H9 (cell line): ENCODE measurements at regions not wholly inside any gene's neighbourhood (a gene's known extent, or its start where the extent isn't known, plus 50 kb on each side); places are given as distances from the start of the nearest gene placed in this dataset.

Experiments used
- DNase-seq: peaks from one replicate; pipeline ENCODE4 v3.0.0-alpha.2; 2017
- H2AFZ ChIP-seq: one replicate; pipeline ENCODE4 v1.6.1; 2013; ENCODE audit warnings: mild to moderate bottlenecking, low read length, control low read depth, moderate library complexity
- H2AK5ac ChIP-seq: 2 replicates; pipeline ENCODE4 v1.6.1; 2013; ENCODE audit warnings: low read length, control low read depth, mixed read lengths; ENCODE audit not compliant: insufficient read length
- H2BK120ac ChIP-seq: one replicate; pipeline ENCODE4 v1.6.1; 2013; ENCODE audit warnings: low read depth, mild to moderate bottlenecking, low read length, control low read depth, inconsistent platforms; ENCODE audit not compliant: poor library complexity, severe bottlenecking
- H2BK12ac ChIP-seq: 2 replicates; pipeline ENCODE4 v1.6.1; 2013; ENCODE audit warnings: low read length, control low read depth, mixed read lengths, low read depth; ENCODE audit not compliant: insufficient read length
- H2BK15ac ChIP-seq: 2 replicates; pipeline ENCODE4 v1.6.1; 2013; ENCODE audit warnings: low read depth, low read length, control low read depth
- H2BK20ac ChIP-seq: one replicate; pipeline ENCODE4 v1.6.1; 2013; ENCODE audit warnings: low read depth, mild to moderate bottlenecking, low read length, control low read depth, inconsistent platforms; ENCODE audit not compliant: poor library complexity, severe bottlenecking
- H2BK5ac ChIP-seq: 2 replicates; pipeline ENCODE4 v1.6.1; 2013; ENCODE audit warnings: low read length, control low read depth, mixed read lengths; ENCODE audit not compliant: insufficient read length
- H3K14ac ChIP-seq: 2 replicates; pipeline ENCODE4 v1.6.1; 2013; ENCODE audit warnings: low read length, control low read depth; ENCODE audit not compliant: insufficient read depth
- H3K18ac ChIP-seq: 2 replicates; pipeline ENCODE4 v1.6.1; 2013; ENCODE audit warnings: low read depth, mild to moderate bottlenecking, mixed read lengths, low read length, control low read depth; ENCODE audit not compliant: insufficient read length
- H3K23ac ChIP-seq: 2 replicates; pipeline ENCODE4 v1.6.1; 2013; ENCODE audit warnings: low read length, control low read depth, mixed read lengths, low read depth; ENCODE audit not compliant: insufficient read length
- H3K23me2 ChIP-seq: 2 replicates; pipeline ENCODE4 v1.6.1; 2013; ENCODE audit warnings: low read depth, mild to moderate bottlenecking, mixed read lengths, low read length, control low read depth; ENCODE audit not compliant: insufficient read length, poor library complexity, severe bottlenecking
- H3K27ac ChIP-seq: 2 replicates; pipeline ENCODE4 v1.5.1; 2013; ENCODE audit warnings: low read length, control low read depth, mixed read lengths, low read depth; ENCODE audit not compliant: insufficient read length
- H3K27me3 ChIP-seq: 2 replicates; pipeline ENCODE4 v1.6.1; 2013; ENCODE audit warnings: low read length, control low read depth, inconsistent platforms; ENCODE audit not compliant: insufficient read depth
- H3K4ac ChIP-seq: 2 replicates; pipeline ENCODE4 v1.6.1; 2013; ENCODE audit warnings: low read depth, mild to moderate bottlenecking, control low read depth, inconsistent platforms, low read length, moderate library complexity
- H3K4me1 ChIP-seq: 2 replicates; pipeline ENCODE4 v1.6.1; 2013; ENCODE audit warnings: low read length, control low read depth, inconsistent platforms; ENCODE audit not compliant: insufficient read depth
- H3K4me2 ChIP-seq: 2 replicates; pipeline ENCODE4 v1.6.1; 2013; ENCODE audit warnings: low read length, control low read depth, mixed read lengths; ENCODE audit not compliant: insufficient read length, insufficient read depth
- H3K56ac ChIP-seq: 2 replicates; pipeline ENCODE4 v1.6.1; 2013; ENCODE audit warnings: low read depth, mild to moderate bottlenecking, mixed read lengths, low read length, control low read depth; ENCODE audit not compliant: insufficient read length
- H3K79me1 ChIP-seq: 2 replicates; pipeline ENCODE4 v1.6.1; 2013; ENCODE audit warnings: low read depth, mild to moderate bottlenecking, moderate library complexity, low read length, control low read depth, inconsistent platforms; ENCODE audit not compliant: insufficient read depth, poor library complexity, severe bottlenecking
- H3K79me2 ChIP-seq: 2 replicates; pipeline ENCODE4 v1.6.1; 2013; ENCODE audit warnings: low read length, control low read depth, inconsistent platforms; ENCODE audit not compliant: insufficient read depth
- H3K9ac ChIP-seq: 2 replicates; pipeline ENCODE4 v1.6.1; 2013; ENCODE audit warnings: low read length, control low read depth, mixed read lengths; ENCODE audit not compliant: insufficient read length; ENCODE audit errors: extremely low read depth
- H3K9me3 ChIP-seq: one replicate; pipeline ENCODE4 v1.6.1; 2013; ENCODE audit warnings: low read depth, low read length, inconsistent platforms; ENCODE audit not compliant: control insufficient read depth
- H3T11ph ChIP-seq: one replicate; pipeline ENCODE4 v1.6.1; 2013; ENCODE audit warnings: mild to moderate bottlenecking, low read length, control low read depth, inconsistent platforms
- H4K20me1 ChIP-seq: one replicate; pipeline ENCODE4 v1.6.1; 2013; ENCODE audit not compliant: control insufficient read depth, insufficient read length, insufficient read depth
- H4K5ac ChIP-seq: 2 replicates; pipeline ENCODE4 v1.6.1; 2013; ENCODE audit warnings: low read depth, mild to moderate bottlenecking, mixed read lengths, low read length, control low read depth; ENCODE audit not compliant: insufficient read length
- H4K8ac ChIP-seq: replicated peaks from 2 replicates; pipeline ENCODE4 v1.6.1; 2013; ENCODE audit warnings: low read length, control low read depth, mixed read lengths, low read depth; ENCODE audit not compliant: insufficient read length
- H4K91ac ChIP-seq: 2 replicates; pipeline ENCODE4 v1.6.1; 2013; ENCODE audit warnings: low read depth, mild to moderate bottlenecking, moderate library complexity, mixed read lengths, low read length, control low read depth; ENCODE audit not compliant: insufficient read length
- H3K27ac Mint-ChIP-seq, 3 experiments: 2 replicates in 2 of 3; 3 replicates in 1 of 3; pipeline ENCODE4 v1.8.0; 2020 to 2021; ENCODE audit warnings: mixed read lengths in 3 of 3, mild to moderate bottlenecking in 1 of 3, moderate library complexity in 1 of 3
- H3K27me3 Mint-ChIP-seq: 2 replicates; pipeline ENCODE4 v1.8.0; 2021; ENCODE audit warnings: low read depth, mild to moderate bottlenecking, moderate library complexity, mixed read lengths
- H3K36me3 Mint-ChIP-seq, 3 experiments: 2 replicates in 2 of 3; 3 replicates in 1 of 3; pipeline ENCODE4 v1.8.0; 2020 to 2021; ENCODE audit warnings: low read depth in 3 of 3, mixed read lengths in 3 of 3; ENCODE audit not compliant: insufficient read depth in 1 of 3
- H3K4me1 Mint-ChIP-seq, 2 experiments: 2 replicates each; pipeline ENCODE4 v1.8.0; 2020; ENCODE audit warnings: mixed read lengths in 2 of 2
- H3K4me3 Mint-ChIP-seq, 2 experiments: 2 replicates in 1 of 2; 3 replicates in 1 of 2; pipeline ENCODE4 v1.8.0; 2020 to 2021; ENCODE audit warnings: mild to moderate bottlenecking in 2 of 2, mixed read lengths in 2 of 2, moderate library complexity in 1 of 2
- H3K9me3 Mint-ChIP-seq, 2 experiments: 2 replicates in 1 of 2; 3 replicates in 1 of 2; pipeline ENCODE4 v1.8.0; 2020; ENCODE audit warnings: mild to moderate bottlenecking in 2 of 2, mixed read lengths in 2 of 2, moderate library complexity in 1 of 2
- WGBS: extraction: QIAGEN DNeasy Blood & Tissue Kit; methylation state at CpG from one replicate; pipeline ENCODE4 v1.1.7; 2013; ENCODE audit warnings: missing lambda C conversion rate, low lambda C conversion rate, mixed read lengths; ENCODE audit not compliant: insufficient read length; ENCODE audit errors: extremely low coverage; 5-methylcytosine and 5-hydroxymethylcytosine counted together
- TF ChIP-seq, protein P1 (sequence below): fragments of 200-600 bp; sonication (generic); conservative IDR thresholded peaks from 3 replicates; pipeline ENCODE4 v1.8.0; 2021; ENCODE audit warnings: antibody characterized with exemption, mild to moderate bottlenecking

DNA sequence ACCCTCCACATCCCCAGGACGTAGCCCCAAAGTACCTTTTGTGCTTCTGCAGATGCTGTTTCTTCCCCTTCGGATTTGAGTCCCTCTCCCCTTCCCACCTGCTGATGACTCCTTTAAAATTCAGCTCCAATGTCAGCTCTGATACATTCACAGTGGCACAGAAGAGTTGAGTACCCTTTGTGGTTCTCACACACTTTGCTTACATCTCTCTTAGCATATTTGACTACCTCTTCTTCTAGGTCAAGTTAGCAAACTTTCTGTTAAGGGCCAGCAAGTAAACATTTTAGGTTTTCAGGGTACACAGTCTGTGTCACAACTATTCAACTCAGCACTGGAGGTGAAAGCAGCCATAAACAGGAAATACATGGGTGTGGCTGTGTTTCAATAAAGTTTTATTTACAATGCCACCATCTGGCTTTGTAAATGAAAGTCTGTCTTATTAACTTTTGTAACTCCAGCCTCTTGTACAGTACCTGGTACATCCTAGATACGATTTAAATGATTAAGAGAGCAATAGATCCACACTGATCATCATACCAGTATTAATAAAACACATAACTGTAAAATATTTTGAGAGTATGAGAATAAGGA lies 161.7 kb downstream of the SOX9 start:
- Histone ChIP-seq H3T11ph (no peak overlapping the region), H2AK5ac (no peak overlapping the region), H2BK20ac (no peak overlapping the region), H4K8ac (no peak overlapping the region), H2BK15ac (no peak overlapping the region), H3K79me2 (no peaks in the 10 kb centered on the region), H3K9ac (no peak overlapping the region), H3K4ac (no peak overlapping the region), H3K79me1 (no peaks in the 10 kb centered on the region), H3K14ac (no peak overlapping the region), H4K20me1 (no peaks in the 10 kb centered on the region), H3K9me3 (no peaks in the 10 kb centered on the region), H3K23ac (no peak overlapping the region), H2BK120ac (no peak overlapping the region), H3K4me1 (no peaks in the 10 kb centered on the region), H2BK12ac (no peak overlapping the region), H3K27ac (no peak overlapping the region), H3K4me2 (no peak overlapping the region), H2BK5ac (no peak overlapping the region), H3K23me2 (no peaks in the 10 kb centered on the region), H2AFZ (no peak overlapping the region), H3K56ac (no peak overlapping the region), H3K18ac (no peak overlapping the region), H4K91ac (no peak overlapping the region), H4K5ac (no peak overlapping the region), H3K27me3 (no peaks in the 10 kb centered on the region)
- Mint-ChIP-seq H3K9me3 (no peaks in the 10 kb centered on the region), H3K4me3 (no peak overlapping the region), H3K27me3 (no peaks in the 10 kb centered on the region), H3K36me3 (no peaks in the 10 kb centered on the region), H3K27ac (no peak overlapping the region), H3K4me1 (peaks cover 6 to 12% of the 10 kb centered on the region in 2 experiments; a peak in 3 of 4 replicates)
- TF ChIP-seq, protein P1, sequence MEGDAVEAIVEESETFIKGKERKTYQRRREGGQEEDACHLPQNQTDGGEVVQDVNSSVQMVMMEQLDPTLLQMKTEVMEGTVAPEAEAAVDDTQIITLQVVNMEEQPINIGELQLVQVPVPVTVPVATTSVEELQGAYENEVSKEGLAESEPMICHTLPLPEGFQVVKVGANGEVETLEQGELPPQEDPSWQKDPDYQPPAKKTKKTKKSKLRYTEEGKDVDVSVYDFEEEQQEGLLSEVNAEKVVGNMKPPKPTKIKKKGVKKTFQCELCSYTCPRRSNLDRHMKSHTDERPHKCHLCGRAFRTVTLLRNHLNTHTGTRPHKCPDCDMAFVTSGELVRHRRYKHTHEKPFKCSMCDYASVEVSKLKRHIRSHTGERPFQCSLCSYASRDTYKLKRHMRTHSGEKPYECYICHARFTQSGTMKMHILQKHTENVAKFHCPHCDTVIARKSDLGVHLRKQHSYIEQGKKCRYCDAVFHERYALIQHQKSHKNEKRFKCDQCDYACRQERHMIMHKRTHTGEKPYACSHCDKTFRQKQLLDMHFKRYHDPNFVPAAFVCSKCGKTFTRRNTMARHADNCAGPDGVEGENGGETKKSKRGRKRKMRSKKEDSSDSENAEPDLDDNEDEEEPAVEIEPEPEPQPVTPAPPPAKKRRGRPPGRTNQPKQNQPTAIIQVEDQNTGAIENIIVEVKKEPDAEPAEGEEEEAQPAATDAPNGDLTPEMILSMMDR: no peak
- WGBS: no CpG with 5 or more reads among the region's 3 CpGs
- DNase-seq: no peak
